Upper lobe of right lung (tissue), 1 donor: ENCODE measurements at regions not wholly inside any gene's neighbourhood (a gene's known extent, or its start where the extent isn't known, plus 50 kb on each side); places are given as distances from the start of the nearest gene placed in this dataset.
"Not testable (repeated sequence)": the region's sequence is repeated elsewhere in the genome, so short reads cannot be mapped to it uniquely, and the experiment has no call there.

ENCODE experiments used
- ATAC-seq: fragments of 200-7000 bp; cut with Tn5 transposase; one replicate; pipeline ENCODE4 v1.9.1; 2020; ENCODE audit warnings: mild to moderate bottlenecking, moderate library complexity
- DNase-seq: peaks from one replicate; pipeline ENCODE4 v3.0.0-alpha.2; 2020
- H3K27ac ChIP-seq: fragments of 200-600 bp; one replicate; pipeline ENCODE4 v1.8.0; 2022
- H3K27me3 ChIP-seq: fragments of 200-600 bp; one replicate; pipeline ENCODE4 v1.8.0; 2022; ENCODE audit warnings: mild to moderate bottlenecking
- H3K36me3 ChIP-seq: fragments of 200-600 bp; one replicate; pipeline ENCODE4 v1.8.0; 2022
- H3K4me1 ChIP-seq: fragments of 200-600 bp; one replicate; pipeline ENCODE4 v1.8.0; 2022
- H3K4me3 ChIP-seq: fragments of 200-600 bp; one replicate; pipeline ENCODE4 v1.8.0; 2022; ENCODE audit warnings: mild to moderate bottlenecking
- H3K9me3 ChIP-seq: fragments of 200-600 bp; one replicate; pipeline ENCODE4 v1.8.0; 2022
- intact Hi-C: fragments of 100-400 bp; cut with DNase I; formaldehyde crosslinking; loops from one replicate; pipeline ENCODE4 v1.11.0; 2022
- TF ChIP-seq, protein P1 (sequence below): fragments of 200-600 bp; IDR thresholded peaks from one replicate; pipeline ENCODE4 v1.8.0; 2022; ENCODE audit warnings: antibody characterized with exemption
- donor health status: DM: no; HTN: yes; CAD: no; lungs with severe emphysema.

DNA sequence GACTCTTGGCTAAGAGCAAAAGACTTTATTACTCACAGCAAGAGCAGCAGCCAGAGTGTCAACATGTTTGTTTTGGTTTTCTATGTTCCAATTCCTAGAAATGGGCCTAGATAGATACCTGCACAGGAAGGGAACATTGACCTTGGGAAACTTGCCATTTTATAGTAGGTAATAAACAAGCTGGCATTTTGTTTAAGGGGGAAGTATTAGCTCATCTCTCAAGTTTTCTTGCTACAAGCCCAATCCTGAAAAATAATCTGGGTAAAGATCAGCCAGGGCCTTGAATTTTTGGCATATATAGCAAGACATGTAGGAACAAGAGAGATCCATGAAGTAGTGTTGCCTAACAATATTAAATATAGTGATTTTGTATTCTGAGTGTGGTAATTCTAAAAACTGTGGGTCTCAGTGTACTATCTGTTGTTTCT is 51.4 kb upstream of the RGL1 start:
- no peaks in the 10 kb centered on the region for H3K4me1 ChIP-seq
- H3K4me3 ChIP-seq, result no peak overlapping the region
- H3K9me3 ChIP-seq, result no peaks in the 10 kb centered on the region
- ATAC-seq (no peak), DNase-seq (no peak)
- no peaks in the 10 kb centered on the region for H3K27me3 ChIP-seq
- TF ChIP-seq, protein P1, sequence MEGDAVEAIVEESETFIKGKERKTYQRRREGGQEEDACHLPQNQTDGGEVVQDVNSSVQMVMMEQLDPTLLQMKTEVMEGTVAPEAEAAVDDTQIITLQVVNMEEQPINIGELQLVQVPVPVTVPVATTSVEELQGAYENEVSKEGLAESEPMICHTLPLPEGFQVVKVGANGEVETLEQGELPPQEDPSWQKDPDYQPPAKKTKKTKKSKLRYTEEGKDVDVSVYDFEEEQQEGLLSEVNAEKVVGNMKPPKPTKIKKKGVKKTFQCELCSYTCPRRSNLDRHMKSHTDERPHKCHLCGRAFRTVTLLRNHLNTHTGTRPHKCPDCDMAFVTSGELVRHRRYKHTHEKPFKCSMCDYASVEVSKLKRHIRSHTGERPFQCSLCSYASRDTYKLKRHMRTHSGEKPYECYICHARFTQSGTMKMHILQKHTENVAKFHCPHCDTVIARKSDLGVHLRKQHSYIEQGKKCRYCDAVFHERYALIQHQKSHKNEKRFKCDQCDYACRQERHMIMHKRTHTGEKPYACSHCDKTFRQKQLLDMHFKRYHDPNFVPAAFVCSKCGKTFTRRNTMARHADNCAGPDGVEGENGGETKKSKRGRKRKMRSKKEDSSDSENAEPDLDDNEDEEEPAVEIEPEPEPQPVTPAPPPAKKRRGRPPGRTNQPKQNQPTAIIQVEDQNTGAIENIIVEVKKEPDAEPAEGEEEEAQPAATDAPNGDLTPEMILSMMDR, result no peak
- H3K27ac ChIP-seq, result no peak overlapping the region
- no peaks in the 10 kb centered on the region for H3K36me3 ChIP-seq
- intact Hi-C loops, result no loop called here

DNA sequence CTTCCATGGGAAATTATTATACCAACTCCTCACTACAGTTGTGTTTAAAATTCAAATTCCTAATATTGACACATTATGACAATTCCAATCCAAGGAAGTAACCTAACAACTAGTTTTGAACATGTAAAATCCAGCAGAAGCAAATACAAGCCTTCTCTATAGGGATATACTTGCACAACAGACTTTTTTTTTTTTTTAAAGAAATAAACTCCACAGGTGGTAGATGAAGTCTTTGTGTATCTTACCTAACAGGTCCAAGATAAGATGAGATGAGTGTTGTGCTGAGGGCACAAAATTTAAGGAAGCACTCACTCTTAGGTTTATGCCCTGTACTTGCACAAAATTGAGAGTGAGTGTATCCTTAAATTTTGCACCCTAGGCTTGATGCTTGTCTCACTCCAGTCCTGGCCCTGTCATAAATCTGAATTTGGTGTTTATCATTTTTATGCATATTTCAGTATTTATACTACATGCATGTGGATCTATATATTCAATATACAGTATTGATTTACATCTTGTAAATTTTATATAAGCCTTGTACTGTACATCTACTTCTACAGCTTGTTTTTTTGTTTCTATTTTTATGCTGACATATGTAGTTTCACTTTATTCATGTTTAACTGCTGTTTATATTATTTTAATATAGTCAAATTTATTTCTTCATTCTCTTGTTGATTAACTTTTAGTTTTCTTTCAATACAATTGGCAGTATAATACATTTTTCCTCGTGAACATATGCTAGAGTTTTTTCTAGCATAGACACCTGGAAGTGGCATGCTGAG is 60.6 kb upstream of the RGL1 start:
- DNase-seq (no peak), ATAC-seq (no peak)
- no peaks in the 10 kb centered on the region for H3K27me3 ChIP-seq
- TF ChIP-seq, protein P1, result no peak
- H3K4me1 ChIP-seq, result peaks cover 4% of the 10 kb centered on the region
- H3K27ac ChIP-seq, result no peak overlapping the region
- H3K36me3 ChIP-seq, result no peaks in the 10 kb centered on the region
- H3K4me3 ChIP-seq, result no peak overlapping the region
- H3K9me3 ChIP-seq, result no peaks in the 10 kb centered on the region
- intact Hi-C loops, result no loop called here

DNA sequence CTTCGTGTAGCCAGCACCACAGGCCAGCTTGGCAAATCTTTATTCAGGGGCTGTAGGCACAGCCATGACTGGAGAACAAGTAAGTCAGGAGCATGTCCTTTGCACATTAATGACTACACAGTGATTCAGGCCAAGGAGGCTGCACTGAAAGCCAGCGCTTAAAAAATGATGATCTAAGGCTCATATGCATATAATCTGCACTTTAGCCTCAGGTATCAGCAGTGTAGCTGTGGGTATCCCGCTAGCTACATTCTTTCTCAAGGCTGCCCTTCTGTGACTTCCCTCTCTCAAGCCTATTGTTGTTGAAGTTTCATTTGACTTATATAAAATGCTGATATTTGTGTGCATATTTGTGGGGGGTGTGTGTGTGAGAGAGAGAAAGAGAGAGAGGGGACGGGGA is 62.6 kb upstream of the RGL1 start:
- Histone ChIP-seq H3K27me3 (no peaks in the 10 kb centered on the region), H3K4me1 (peaks cover 7% of the 10 kb centered on the region), H3K36me3 (no peaks in the 10 kb centered on the region), H3K9me3 (no peaks in the 10 kb centered on the region), H3K4me3 (no peak overlapping the region), H3K27ac (no peak overlapping the region)
- ATAC-seq, result no peak
- TF ChIP-seq, protein P1, result no peak
- intact Hi-C loops, result no loop called here
- DNase-seq, result no peak

DNA sequence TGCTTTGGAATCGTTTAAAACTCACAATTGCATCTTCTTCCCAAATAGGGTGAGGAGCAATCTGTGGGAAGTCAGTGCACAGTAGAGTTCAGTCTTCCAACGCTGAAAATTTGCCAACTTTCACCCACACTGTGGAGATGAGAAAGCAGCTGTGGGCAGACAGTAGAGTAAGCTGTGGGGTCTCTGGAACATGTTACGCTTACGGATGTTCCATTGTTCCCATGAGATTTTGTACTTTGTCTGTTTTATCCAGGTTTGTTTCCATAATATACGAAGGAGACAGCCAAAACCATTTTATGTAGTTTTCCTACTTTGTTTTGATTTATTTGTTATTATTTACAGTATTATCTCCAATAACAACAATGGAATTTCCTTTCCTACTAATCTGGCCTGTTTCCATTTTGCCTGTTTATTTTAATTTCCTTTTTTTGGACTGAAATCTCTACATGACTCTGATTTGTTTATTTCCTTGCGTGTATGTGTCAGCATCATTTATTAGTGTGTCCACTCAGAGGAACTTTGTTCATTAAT is 65.1 kb upstream of the RGL1 start:
- no peak overlapping the region for H3K4me3 ChIP-seq
- intact Hi-C loops, result no loop called here
- ATAC-seq (peak; percentile 17), DNase-seq (no peak)
- H3K36me3 ChIP-seq, result no peaks in the 10 kb centered on the region
- TF ChIP-seq, protein P1, result no peak
- no peaks in the 10 kb centered on the region for H3K27me3 ChIP-seq
- peaks cover 19% of the 10 kb centered on the region for H3K4me1 ChIP-seq
- no peak overlapping the region for H3K27ac ChIP-seq
- no peaks in the 10 kb centered on the region for H3K9me3 ChIP-seq

DNA sequence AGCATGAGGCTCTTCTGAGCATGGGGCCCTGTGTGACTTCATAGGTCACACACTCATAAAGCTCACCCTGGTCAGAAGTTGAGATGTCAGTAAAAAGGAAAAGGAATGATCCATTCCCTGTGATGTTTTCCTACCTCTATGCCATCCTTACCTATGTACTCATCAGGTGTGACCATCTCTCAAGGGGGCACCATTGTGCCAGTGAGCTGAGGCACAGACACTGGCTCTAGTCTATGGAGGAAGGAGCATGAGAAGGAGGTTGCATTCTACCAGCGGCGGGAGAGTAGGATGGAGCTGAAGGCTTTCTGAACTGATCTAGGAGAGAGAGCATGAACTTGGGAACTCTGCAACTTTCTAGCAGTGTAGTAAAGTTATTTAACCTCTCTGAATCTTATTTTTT is 65.8 kb upstream of the RGL1 start:
- TF ChIP-seq, protein P1, result no peak
- DNase-seq (no peak), ATAC-seq (no peak)
- Histone ChIP-seq H3K27me3 (no peaks in the 10 kb centered on the region), H3K4me3 (no peak overlapping the region), H3K27ac (no peak overlapping the region), H3K4me1 (peaks cover 19% of the 10 kb centered on the region), H3K36me3 (no peaks in the 10 kb centered on the region), H3K9me3 (no peaks in the 10 kb centered on the region)
- intact Hi-C loops, result no loop called here

DNA sequence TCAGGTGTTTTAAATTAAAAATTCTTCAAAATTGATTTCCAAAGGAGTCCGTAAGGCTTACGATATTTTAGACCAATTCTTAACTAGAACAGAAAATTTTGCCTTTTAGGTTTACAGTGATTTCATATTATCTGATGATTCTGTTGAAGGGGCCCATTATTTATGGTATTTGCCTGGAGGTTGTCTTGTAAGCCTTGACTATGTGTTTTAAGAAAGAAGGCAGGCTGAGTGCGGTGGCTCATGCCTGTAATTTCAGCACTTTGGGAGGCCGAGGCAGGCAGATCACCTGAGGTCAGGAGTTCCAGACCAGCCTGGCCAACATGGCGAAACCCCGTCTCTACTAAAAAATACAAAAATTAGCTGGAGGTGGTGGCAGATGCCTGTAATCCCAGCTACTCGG is 67.0 kb upstream of the RGL1 start:
- H3K9me3 ChIP-seq, H3K36me3 ChIP-seq, ATAC-seq, DNase-seq, intact Hi-C loops, H3K27me3 ChIP-seq, H3K4me3 ChIP-seq, H3K27ac ChIP-seq: not testable (repeated sequence)
- peaks cover 19% of the 10 kb centered on the region for H3K4me1 ChIP-seq
